WTC11 (cell line): ENCODE measurements at regions not wholly inside any gene's neighbourhood (a gene's known extent, or its start where the extent isn't known, plus 50 kb on each side); places are given as distances from the start of the nearest gene placed in this dataset.

ENCODE experiments used
- ATAC-seq: fragments of 200-7000 bp; cut with Tn5 transposase; 2 replicates; pipeline ENCODE4 v1.10.0; 2021; ENCODE audit warnings: mild to moderate bottlenecking, moderate library complexity
- CTCF ChIA-PET: fragments of 300-600 bp; sonication (Branson Sonifier 250); formaldehyde crosslinking; loops from one replicate; lab custom pipeline; 2021; ENCODE audit warnings: antibody characterized with exemption; lab: Charles Lee
- POLR2A ChIA-PET: fragments of 350-600 bp; sonication (Branson Sonifier 250); formaldehyde crosslinking; loops from one replicate; lab custom pipeline; 2021; ENCODE audit warnings: antibody characterized with exemption; lab: Charles Lee
- DNase-seq: peaks from one replicate; pipeline ENCODE4 v3.0.0; 2021; ENCODE audit warnings: low spot score
- H3K27ac Mint-ChIP-seq: 2 replicates; pipeline ENCODE4 v1.8.0; 2021; ENCODE audit warnings: mixed read lengths
- H3K27me3 Mint-ChIP-seq: 2 replicates; pipeline ENCODE4 v1.8.0; 2021; ENCODE audit warnings: low read depth, mild to moderate bottlenecking, moderate library complexity, mixed read lengths
- H3K36me3 Mint-ChIP-seq: 2 replicates; pipeline ENCODE4 v1.8.0; 2021; ENCODE audit warnings: mixed read lengths
- H3K4me1 Mint-ChIP-seq: 2 replicates; pipeline ENCODE4 v1.8.0; 2022; ENCODE audit warnings: mixed read lengths
- H3K4me3 Mint-ChIP-seq: 2 replicates; pipeline ENCODE4 v1.8.0; 2021; ENCODE audit warnings: mild to moderate bottlenecking, moderate library complexity, mixed read lengths
- H3K9me3 Mint-ChIP-seq: 2 replicates; pipeline ENCODE4 v1.8.0; 2021; ENCODE audit warnings: mixed read lengths
- ATF1 ChIP-seq: sonication (generic); formaldehyde crosslinking; IDR thresholded peaks from 2 replicates; pipeline ENCODE4 v1.8.1; 2023; ENCODE audit warnings: mild to moderate bottlenecking, moderate library complexity, missing genetic modification reagents
- ATF6 ChIP-seq: sonication (generic); formaldehyde crosslinking; IDR thresholded peaks from 2 replicates; pipeline ENCODE4 v1.8.1; 2023; ENCODE audit warnings: mild to moderate bottlenecking, missing genetic modification reagents
- CDX4 ChIP-seq: fragments of 250-450 bp; sonication (Bioruptor Pico); IDR thresholded peaks from 2 replicates; pipeline ENCODE4 v1.9.0; 2021; ENCODE audit warnings: moderate library complexity, mild to moderate bottlenecking, inconsistent platforms, borderline replicate concordance
- FOXJ3 ChIP-seq: sonication (generic); formaldehyde crosslinking; IDR thresholded peaks from 2 replicates; pipeline ENCODE4 v1.9.0; 2021; ENCODE audit warnings: missing genetic modification reagents, mild to moderate bottlenecking, borderline replicate concordance
- GRHL2 ChIP-seq: fragments of 250-450 bp; sonication (Bioruptor Pico); IDR thresholded peaks from 2 replicates; pipeline ENCODE4 v1.8.0; 2022; ENCODE audit warnings: mild to moderate bottlenecking, moderate library complexity; ENCODE audit not compliant: insufficient replicate concordance, severe bottlenecking
- JAZF1 ChIP-seq: fragments of 250-450 bp; sonication (Bioruptor Pico); IDR thresholded peaks from 2 replicates; pipeline ENCODE4 v1.9.0; 2021; ENCODE audit warnings: moderate library complexity, mild to moderate bottlenecking, inconsistent platforms
- KAT7 ChIP-seq: sonication (generic); formaldehyde crosslinking; IDR thresholded peaks from 2 replicates; pipeline ENCODE4 v1.8.1; 2023; ENCODE audit warnings: missing genetic modification reagents, mild to moderate bottlenecking, borderline replicate concordance
- MYBL2 ChIP-seq: sonication (generic); formaldehyde crosslinking; IDR thresholded peaks from 2 replicates; pipeline ENCODE4 v1.8.1; 2023; ENCODE audit warnings: mild to moderate bottlenecking, moderate library complexity, missing genetic modification reagents
- NFE2L1 ChIP-seq: sonication (generic); formaldehyde crosslinking; IDR thresholded peaks from 2 replicates; pipeline ENCODE4 v1.8.1; 2023; ENCODE audit warnings: missing genetic modification reagents
- NR3C1 ChIP-seq: sonication (generic); formaldehyde crosslinking; conservative IDR thresholded peaks from 2 replicates; pipeline ENCODE4 v1.8.1; 2023; ENCODE audit warnings: low read depth, mild to moderate bottlenecking, missing genetic modification reagents
- PREB ChIP-seq: sonication (generic); formaldehyde crosslinking; IDR thresholded peaks from 2 replicates; pipeline ENCODE4 v1.8.1; 2022; ENCODE audit warnings: mild to moderate bottlenecking, missing genetic modification reagents, moderate library complexity, borderline replicate concordance
- PRRX2 ChIP-seq: fragments of 250-450 bp; sonication (Bioruptor Pico); IDR thresholded peaks from 2 replicates; pipeline ENCODE4 v1.8.0; 2021; ENCODE audit warnings: mild to moderate bottlenecking
- SMAD3 ChIP-seq: sonication (generic); formaldehyde crosslinking; IDR thresholded peaks from 2 replicates; pipeline ENCODE4 v1.8.0; 2022; ENCODE audit warnings: missing genetic modification reagents, mild to moderate bottlenecking, borderline replicate concordance
- TEAD4 ChIP-seq: sonication (generic); formaldehyde crosslinking; IDR thresholded peaks from 2 replicates; pipeline ENCODE4 v1.8.0; 2022; ENCODE audit warnings: mild to moderate bottlenecking, missing genetic modification reagents
- ZNF232 ChIP-seq: sonication (generic); formaldehyde crosslinking; IDR thresholded peaks from 2 replicates; pipeline ENCODE4 v1.8.0; 2022; ENCODE audit warnings: mild to moderate bottlenecking, missing genetic modification reagents
- ZNF317 ChIP-seq: sonication (generic); formaldehyde crosslinking; IDR thresholded peaks from 2 replicates; pipeline ENCODE4 v1.8.1; 2023; ENCODE audit warnings: low read depth, mild to moderate bottlenecking, moderate library complexity, missing genetic modification reagents, borderline replicate concordance
- ZNF532 ChIP-seq: fragments of 250-450 bp; sonication (Bioruptor Pico); IDR thresholded peaks from 2 replicates; pipeline ENCODE4 v1.9.0; 2021; ENCODE audit warnings: mild to moderate bottlenecking, borderline replicate concordance
- TF ChIP-seq, protein P1 (sequence below): fragments of 250-450 bp; sonication (Bioruptor Pico); IDR thresholded peaks from 2 replicates; pipeline ENCODE4 v1.8.0; 2021; ENCODE audit warnings: mild to moderate bottlenecking
- TF ChIP-seq, protein P2 (sequence below): sonication (generic); formaldehyde crosslinking; IDR thresholded peaks from 2 replicates; pipeline ENCODE4 v1.8.1; 2023; ENCODE audit warnings: mild to moderate bottlenecking, missing genetic modification reagents, moderate library complexity
- TF ChIP-seq, protein P3 (sequence below): sonication (generic); formaldehyde crosslinking; conservative IDR thresholded peaks from 2 replicates; pipeline ENCODE4 v1.8.1; 2022; ENCODE audit warnings: mild to moderate bottlenecking, missing genetic modification reagents

DNA sequence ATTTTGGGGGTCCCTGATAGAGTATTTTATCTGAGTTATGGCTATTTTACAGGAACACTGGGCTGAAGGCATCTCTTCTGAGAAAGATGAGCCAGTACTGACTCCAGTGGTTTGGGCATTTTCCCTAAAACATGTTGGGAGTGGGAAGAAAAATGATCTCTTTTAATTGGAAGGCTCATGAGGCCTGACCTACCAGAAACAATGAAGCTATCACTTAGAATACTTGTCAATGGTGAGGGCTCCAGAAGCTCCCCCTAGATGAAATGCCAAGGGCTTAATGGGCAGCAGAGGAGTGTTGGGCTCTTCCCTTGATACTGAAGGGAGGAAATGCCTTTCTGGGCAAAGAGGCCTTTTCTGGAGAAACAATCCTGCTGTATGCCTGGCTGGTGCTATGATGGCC, 63.5 kb upstream of the BDNF start (continued):
- no peak for TF ChIP-seq PRRX2 (CRISPR knock-in tag)
- no peak for TF ChIP-seq CDX4 (CRISPR knock-in tag)
- TF ChIP-seq ZNF317 (CRISPR knock-in tag) = no peak

DNA sequence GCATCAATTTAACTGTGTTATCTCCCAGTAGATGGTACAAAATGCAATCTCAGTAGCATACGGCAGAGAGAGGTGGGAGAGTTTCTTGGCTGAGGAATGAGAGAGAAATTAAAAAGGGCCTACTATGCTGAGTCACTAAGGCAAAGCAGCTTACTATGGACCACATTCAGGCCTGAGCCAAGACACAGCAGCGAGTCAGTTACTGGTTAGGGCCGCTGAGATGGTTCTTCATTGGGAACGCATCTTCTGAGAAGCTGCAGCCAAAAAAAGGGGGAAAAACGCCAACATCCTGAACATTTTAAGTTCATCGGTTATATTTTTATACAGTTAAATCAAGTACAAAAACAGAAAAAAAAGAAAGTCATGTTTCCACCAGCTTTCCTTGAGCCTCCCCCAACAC, 61.1 kb upstream of the BDNF start:
- TF ChIP-seq, protein P1, sequence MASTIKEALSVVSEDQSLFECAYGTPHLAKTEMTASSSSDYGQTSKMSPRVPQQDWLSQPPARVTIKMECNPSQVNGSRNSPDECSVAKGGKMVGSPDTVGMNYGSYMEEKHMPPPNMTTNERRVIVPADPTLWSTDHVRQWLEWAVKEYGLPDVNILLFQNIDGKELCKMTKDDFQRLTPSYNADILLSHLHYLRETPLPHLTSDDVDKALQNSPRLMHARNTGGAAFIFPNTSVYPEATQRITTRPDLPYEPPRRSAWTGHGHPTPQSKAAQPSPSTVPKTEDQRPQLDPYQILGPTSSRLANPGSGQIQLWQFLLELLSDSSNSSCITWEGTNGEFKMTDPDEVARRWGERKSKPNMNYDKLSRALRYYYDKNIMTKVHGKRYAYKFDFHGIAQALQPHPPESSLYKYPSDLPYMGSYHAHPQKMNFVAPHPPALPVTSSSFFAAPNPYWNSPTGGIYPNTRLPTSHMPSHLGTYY = no peak
- TF ChIP-seq JAZF1 (no peak), ATF6 (CRISPR knock-in tag) (no peak), KAT7 (no peak), NFE2L1 (CRISPR knock-in tag) (no peak), TEAD4 (CRISPR knock-in tag) (no peak), SMAD3 (CRISPR knock-in tag) (no peak), PREB (CRISPR knock-in tag) (no peak), NR3C1 (CRISPR knock-in tag) (no peak), FOXJ3 (CRISPR knock-in tag) (no peak), ATF1 (CRISPR knock-in tag) (no peak), ZNF532 (CRISPR knock-in tag) (no peak), GRHL2 (CRISPR knock-in tag) (no peak), ZNF232 (no peak), MYBL2 (CRISPR knock-in tag) (no peak)
- TF ChIP-seq, protein P2, sequence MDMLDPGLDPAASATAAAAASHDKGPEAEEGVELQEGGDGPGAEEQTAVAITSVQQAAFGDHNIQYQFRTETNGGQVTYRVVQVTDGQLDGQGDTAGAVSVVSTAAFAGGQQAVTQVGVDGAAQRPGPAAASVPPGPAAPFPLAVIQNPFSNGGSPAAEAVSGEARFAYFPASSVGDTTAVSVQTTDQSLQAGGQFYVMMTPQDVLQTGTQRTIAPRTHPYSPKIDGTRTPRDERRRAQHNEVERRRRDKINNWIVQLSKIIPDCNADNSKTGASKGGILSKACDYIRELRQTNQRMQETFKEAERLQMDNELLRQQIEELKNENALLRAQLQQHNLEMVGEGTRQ (CRISPR knock-in tag) = no peak
- TF ChIP-seq, protein P3, sequence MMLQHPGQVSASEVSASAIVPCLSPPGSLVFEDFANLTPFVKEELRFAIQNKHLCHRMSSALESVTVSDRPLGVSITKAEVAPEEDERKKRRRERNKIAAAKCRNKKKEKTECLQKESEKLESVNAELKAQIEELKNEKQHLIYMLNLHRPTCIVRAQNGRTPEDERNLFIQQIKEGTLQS (CRISPR knock-in tag) = no peak
- H3K36me3 Mint-ChIP-seq = no peaks in the 10 kb centered on the region
- ChIA-PET CTCF (interaction anchor here (1.4 kb wide), 1 partner anchor 63 kb away, joined by 4 read pairs; no protein-coding TSS in a partner anchor), POLR2A (no interaction called here)
- H3K4me1 Mint-ChIP-seq = peaks cover 3% of the 10 kb centered on the region
- H3K4me3 Mint-ChIP-seq = no peak overlapping the region
- H3K9me3 Mint-ChIP-seq = no peaks in the 10 kb centered on the region
- no peak for DNase-seq
- H3K27ac Mint-ChIP-seq = no peak overlapping the region
- H3K27me3 Mint-ChIP-seq = peaks cover 43% of the 10 kb centered on the region
- no peak for ATAC-seq
